ENCODE measurements at regions not wholly inside any gene's neighbourhood (a gene's known extent, or its start where the extent isn't known, plus 50 kb on each side); places are given as distances from the start of the nearest gene placed in this dataset.
"Not testable (repeated sequence)": the region's sequence is repeated elsewhere in the genome, so short reads cannot be mapped to it uniquely, and the experiment has no call there.

DNA sequence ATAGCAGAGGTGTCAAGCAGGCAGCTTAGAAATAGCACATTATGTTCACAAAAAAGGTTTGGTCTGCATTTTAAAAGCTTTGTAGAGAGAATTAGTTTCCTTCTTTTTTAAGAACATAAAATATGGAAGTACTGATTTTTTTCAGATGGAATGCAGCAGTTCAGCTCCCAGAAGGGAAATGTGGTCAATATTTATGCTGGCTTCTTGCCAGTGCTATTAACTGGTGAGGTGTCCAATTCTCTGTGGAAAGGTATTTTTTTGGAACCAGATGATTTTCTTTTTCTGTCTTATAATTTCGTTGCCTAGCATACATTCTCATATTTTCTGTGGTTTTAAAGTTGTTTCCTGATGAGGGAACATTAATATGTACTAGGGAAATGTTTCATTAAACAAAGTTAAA is 211.4 kb upstream of the ZNF385D start:
- no peaks in the 10 kb centered on the region for H3K4me1 ChIP-seq (ENCODE audit: control insufficient read depth, insufficient read depth, low read length)
- H3K27ac ChIP-seq (ENCODE audit: low read length): no peak overlapping the region
- no peaks in the 10 kb centered on the region for H3K9me3 ChIP-seq (ENCODE audit: control insufficient read depth, low read depth, low read length)
- no peak overlapping the region for H3K4me3 ChIP-seq (ENCODE audit: low read length)
- H3K36me3 ChIP-seq (ENCODE audit: control insufficient read depth, insufficient read depth, low read length): no peaks in the 10 kb centered on the region
- WGBS (ENCODE audit: insufficient coverage, low lambda C conversion rate): 43% methylated on average over 1 of the region's 1 CpG
- no peaks in the 10 kb centered on the region for H3K27me3 ChIP-seq (ENCODE audit: control insufficient read depth, insufficient read depth, low read length)
- DNase-seq: no peak

DNA sequence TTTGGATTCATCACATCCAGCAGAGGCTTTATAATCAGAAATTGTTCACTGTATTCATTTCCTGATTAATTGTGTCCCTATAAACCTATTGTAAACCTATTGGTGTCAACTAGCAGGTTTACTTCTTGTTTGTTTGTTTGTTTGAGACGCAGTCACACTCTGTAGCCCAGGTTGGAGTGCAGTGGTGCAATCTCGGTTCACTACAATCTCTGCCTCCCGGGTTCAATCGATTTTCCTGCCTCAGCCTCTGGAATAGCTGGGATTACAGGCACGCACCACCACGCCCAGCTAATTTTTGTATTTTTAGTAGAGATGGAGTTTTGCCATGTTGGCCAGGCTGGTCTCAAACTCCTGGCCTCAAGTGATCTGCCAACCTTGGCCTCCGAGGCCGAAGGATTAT is 215.4 kb upstream of the ZNF385D start:
- H3K36me3 ChIP-seq (ENCODE audit: control insufficient read depth, insufficient read depth, low read length); H3K4me1 ChIP-seq (ENCODE audit: control insufficient read depth, insufficient read depth, low read length); H3K4me3 ChIP-seq (ENCODE audit: low read length); H3K27me3 ChIP-seq (ENCODE audit: control insufficient read depth, insufficient read depth, low read length); H3K9me3 ChIP-seq (ENCODE audit: control insufficient read depth, low read depth, low read length); DNase-seq; H3K27ac ChIP-seq (ENCODE audit: low read length): not testable (repeated sequence)
- 90% methylated on average over 3 of the region's 8 CpGs for WGBS (ENCODE audit: insufficient coverage, low lambda C conversion rate)

DNA sequence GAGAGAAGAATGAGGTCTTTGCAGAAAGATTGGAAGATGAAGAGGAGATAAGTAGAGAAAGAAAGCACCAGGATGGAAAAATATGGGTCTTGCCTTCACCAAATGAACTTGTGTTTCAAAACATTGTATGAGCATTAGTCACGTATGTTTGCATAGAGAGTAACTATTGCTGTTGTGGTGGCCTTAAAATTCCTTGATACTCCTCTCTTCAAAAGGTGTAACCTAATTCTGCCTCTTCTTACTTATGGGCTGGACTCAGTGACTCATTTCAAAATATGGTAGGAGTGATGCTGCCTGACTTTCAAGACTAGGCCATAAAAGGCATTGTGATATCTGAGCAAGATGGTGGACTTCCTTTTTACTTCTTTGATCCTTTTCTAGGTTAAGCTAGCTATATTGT is 228.7 kb upstream of the ZNF385D start:
- no peak for DNase-seq
- 80% methylated on average over 1 of the region's 1 CpG for WGBS (ENCODE audit: insufficient coverage, low lambda C conversion rate)
- no peak overlapping the region for H3K4me3 ChIP-seq (ENCODE audit: low read length)

DNA sequence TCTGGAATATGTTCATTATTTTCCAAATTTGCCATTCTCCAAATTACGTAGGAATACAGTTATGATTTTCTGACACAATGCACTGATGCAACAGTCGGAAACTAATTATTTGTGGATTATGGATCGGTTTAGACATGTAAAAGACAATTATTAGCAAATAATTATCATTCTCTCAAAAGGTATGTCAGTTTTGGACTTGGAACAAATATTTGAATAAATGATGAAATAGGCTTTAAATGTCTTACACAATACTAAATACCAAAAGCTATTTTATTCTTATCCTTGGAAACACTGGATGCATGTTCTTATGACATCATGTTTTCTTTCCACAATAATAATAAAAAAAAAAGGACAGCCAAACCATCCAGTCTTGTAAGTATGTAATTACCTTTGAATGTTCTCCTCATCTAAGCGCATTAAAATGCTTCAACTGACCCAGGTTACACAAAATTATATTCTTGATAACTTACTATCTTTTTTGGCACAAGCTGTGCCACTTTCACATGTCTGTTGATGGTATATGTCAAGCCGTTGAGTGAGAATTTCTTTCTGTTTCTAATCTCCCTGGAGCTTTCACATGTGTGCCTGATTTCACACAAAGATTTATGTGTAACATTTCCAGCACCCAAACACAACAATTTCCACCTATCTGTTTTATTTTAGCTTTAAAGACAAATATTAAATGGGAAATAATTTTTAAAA is 238.5 kb upstream of the ZNF385D start:
- no peak for DNase-seq
- Histone ChIP-seq H3K4me3 (ENCODE audit: low read length) (no peak overlapping the region), H3K4me1 (ENCODE audit: control insufficient read depth, insufficient read depth, low read length) (no peaks in the 10 kb centered on the region), H3K27me3 (ENCODE audit: control insufficient read depth, insufficient read depth, low read length) (no peaks in the 10 kb centered on the region), H3K9me3 (ENCODE audit: control insufficient read depth, low read depth, low read length) (peaks cover 2% of the 10 kb centered on the region), H3K27ac (ENCODE audit: low read length) (no peak overlapping the region), H3K36me3 (ENCODE audit: control insufficient read depth, insufficient read depth, low read length) (no peaks in the 10 kb centered on the region)
- 100% methylated on average over 1 of the region's 5 CpGs for WGBS (ENCODE audit: insufficient coverage, low lambda C conversion rate)

More for the DNA sequence above, 228.7 kb upstream of the ZNF385D start:
- Histone ChIP-seq H3K9me3 (ENCODE audit: control insufficient read depth, low read depth, low read length) (no peaks in the 10 kb centered on the region), H3K4me1 (ENCODE audit: control insufficient read depth, insufficient read depth, low read length) (no peaks in the 10 kb centered on the region), H3K27ac (ENCODE audit: low read length) (no peak overlapping the region), H3K27me3 (ENCODE audit: control insufficient read depth, insufficient read depth, low read length) (no peaks in the 10 kb centered on the region), H3K36me3 (ENCODE audit: control insufficient read depth, insufficient read depth, low read length) (no peaks in the 10 kb centered on the region)

DNA sequence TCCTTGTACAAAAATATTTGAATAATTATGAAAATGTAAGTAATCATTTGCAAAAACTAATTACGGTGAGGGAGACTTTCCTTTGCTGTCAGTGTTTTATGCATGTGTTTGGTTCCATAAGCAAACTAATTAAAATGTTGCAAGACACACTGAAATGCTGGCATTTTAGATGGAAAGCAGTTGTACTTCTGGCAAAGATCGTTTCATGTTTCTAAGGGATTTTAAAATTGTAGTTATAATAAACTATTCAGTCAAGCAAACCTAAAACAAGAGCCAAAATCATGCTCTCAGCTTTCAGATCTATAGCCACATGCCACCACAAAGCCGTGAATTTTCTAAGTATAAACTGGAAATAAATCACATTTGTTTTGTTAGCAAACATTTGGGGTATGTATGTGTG is 240.1 kb upstream of the ZNF385D start:
- Histone ChIP-seq H3K4me3 (ENCODE audit: low read length) (no peak overlapping the region), H3K4me1 (ENCODE audit: control insufficient read depth, insufficient read depth, low read length) (no peaks in the 10 kb centered on the region), H3K36me3 (ENCODE audit: control insufficient read depth, insufficient read depth, low read length) (no peaks in the 10 kb centered on the region), H3K27me3 (ENCODE audit: control insufficient read depth, insufficient read depth, low read length) (no peaks in the 10 kb centered on the region), H3K9me3 (ENCODE audit: control insufficient read depth, low read depth, low read length) (peaks cover 2% of the 10 kb centered on the region), H3K27ac (ENCODE audit: low read length) (no peak overlapping the region)
- 80% methylated on average over 1 of the region's 3 CpGs for WGBS (ENCODE audit: insufficient coverage, low lambda C conversion rate)
- DNase-seq: no peak

DNA sequence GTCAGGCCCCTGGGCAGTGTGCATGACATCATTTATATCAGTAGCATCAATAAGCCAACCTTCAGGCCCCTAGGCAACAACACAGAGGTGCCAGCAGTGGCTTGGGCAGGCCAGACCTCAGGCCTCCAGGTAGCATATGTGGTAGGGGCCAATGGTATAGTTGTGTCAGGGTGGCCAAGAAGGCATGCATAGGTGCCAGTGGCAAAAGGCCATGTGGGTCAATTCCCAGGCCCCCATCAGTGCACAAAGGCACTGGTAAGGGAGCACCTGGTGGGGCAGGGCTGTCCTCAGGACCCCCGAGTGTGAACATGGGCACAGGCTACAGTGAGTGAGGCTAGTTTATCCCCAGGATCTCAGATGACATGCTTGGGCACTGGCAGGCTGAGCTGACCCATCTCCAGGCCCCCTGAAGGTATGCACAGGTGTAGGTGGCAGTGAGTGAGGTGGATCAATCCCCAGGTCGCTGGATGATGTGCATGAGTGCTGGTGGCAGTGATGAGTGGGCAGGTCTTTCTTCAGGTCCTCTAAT is 244.1 kb upstream of the ZNF385D start:
- H3K4me3 ChIP-seq (ENCODE audit: low read length): no peak overlapping the region
- H3K27ac ChIP-seq (ENCODE audit: low read length): no peak overlapping the region
- peaks cover 3% of the 10 kb centered on the region for H3K9me3 ChIP-seq (ENCODE audit: control insufficient read depth, low read depth, low read length)
- no peak for DNase-seq
- WGBS (ENCODE audit: insufficient coverage, low lambda C conversion rate): no CpG with 5 or more reads among the region's 2 CpGs
- no peaks in the 10 kb centered on the region for H3K36me3 ChIP-seq (ENCODE audit: control insufficient read depth, insufficient read depth, low read length)
- H3K27me3 ChIP-seq (ENCODE audit: control insufficient read depth, insufficient read depth, low read length): no peaks in the 10 kb centered on the region
- no peaks in the 10 kb centered on the region for H3K4me1 ChIP-seq (ENCODE audit: control insufficient read depth, insufficient read depth, low read length)

DNA sequence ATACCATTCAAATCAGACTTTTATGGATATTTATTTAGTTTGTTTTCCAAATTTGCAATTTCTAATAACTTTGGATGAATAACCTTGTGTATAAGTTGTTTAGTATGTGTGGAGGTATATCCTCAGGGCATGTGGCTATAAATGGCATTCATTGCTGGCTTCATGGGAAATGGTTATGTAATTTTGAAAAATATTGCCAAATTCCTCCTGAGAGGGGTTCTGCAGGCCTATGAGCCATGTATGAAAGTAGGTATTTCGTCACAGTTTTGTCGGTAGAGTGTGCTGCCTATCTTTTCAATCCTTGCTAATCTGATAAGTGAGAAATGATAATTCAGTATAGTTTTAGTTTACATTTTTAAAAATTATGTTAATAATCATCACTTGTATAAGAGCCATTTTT is 256.4 kb upstream of the ZNF385D start:
- Histone ChIP-seq H3K27me3 (ENCODE audit: control insufficient read depth, insufficient read depth, low read length) (no peaks in the 10 kb centered on the region), H3K4me3 (ENCODE audit: low read length) (no peak overlapping the region), H3K9me3 (ENCODE audit: control insufficient read depth, low read depth, low read length) (peaks cover 5% of the 10 kb centered on the region), H3K27ac (ENCODE audit: low read length) (no peak overlapping the region), H3K4me1 (ENCODE audit: control insufficient read depth, insufficient read depth, low read length) (no peaks in the 10 kb centered on the region), H3K36me3 (ENCODE audit: control insufficient read depth, insufficient read depth, low read length) (no peaks in the 10 kb centered on the region)
- 100% methylated on average over 1 of the region's 2 CpGs for WGBS (ENCODE audit: insufficient coverage, low lambda C conversion rate)
- DNase-seq: no peak

DNA sequence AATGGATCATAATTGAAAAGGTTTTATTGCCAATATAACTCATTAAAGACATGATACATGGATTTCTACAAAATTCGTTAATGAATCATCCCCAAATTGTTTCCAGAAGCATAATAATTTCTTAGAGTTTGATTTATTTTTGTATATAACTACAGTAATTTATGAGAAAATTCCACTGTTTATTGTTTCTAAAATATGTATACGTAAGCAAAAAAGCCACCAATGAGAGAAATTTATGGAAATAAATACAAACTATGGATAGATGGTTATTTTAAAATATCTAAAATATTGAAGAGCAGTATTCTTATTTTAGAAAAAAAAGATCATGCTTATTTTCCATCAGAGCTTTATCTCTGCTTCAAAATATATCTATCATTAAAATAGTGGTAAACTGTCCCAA is 260.0 kb upstream of the ZNF385D start:
- Histone ChIP-seq H3K9me3 (ENCODE audit: control insufficient read depth, low read depth, low read length) (peaks cover 5% of the 10 kb centered on the region), H3K4me3 (ENCODE audit: low read length) (no peak overlapping the region), H3K4me1 (ENCODE audit: control insufficient read depth, insufficient read depth, low read length) (no peaks in the 10 kb centered on the region), H3K27me3 (ENCODE audit: control insufficient read depth, insufficient read depth, low read length) (no peaks in the 10 kb centered on the region), H3K27ac (ENCODE audit: low read length) (no peak overlapping the region), H3K36me3 (ENCODE audit: control insufficient read depth, insufficient read depth, low read length) (no peaks in the 10 kb centered on the region)
- no peak for DNase-seq
- 88% methylated on average over 2 of the region's 2 CpGs for WGBS (ENCODE audit: insufficient coverage, low lambda C conversion rate)

DNA sequence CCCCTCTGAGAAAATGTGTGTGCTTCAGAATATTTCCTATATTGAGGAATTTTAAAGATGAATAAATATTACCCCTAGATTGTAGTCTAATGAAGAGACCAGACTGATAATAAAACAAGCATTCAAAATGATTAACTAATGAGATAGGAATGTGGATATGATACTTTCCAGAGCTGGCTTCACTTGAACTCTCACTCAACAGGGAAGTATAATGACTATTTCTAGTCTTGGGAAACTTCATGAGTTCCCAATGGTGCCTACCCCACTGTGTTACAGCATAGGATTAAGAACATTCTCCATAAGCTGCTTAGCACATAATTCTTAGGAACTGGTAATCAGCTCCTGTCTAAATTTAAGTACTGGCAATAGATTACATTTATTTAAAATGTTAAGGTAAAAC is 261.5 kb upstream of the ZNF385D start:
- H3K36me3 ChIP-seq (ENCODE audit: control insufficient read depth, insufficient read depth, low read length): no peaks in the 10 kb centered on the region
- H3K4me1 ChIP-seq (ENCODE audit: control insufficient read depth, insufficient read depth, low read length): no peaks in the 10 kb centered on the region
- no peak overlapping the region for H3K4me3 ChIP-seq (ENCODE audit: low read length)
- peaks cover 5% of the 10 kb centered on the region for H3K9me3 ChIP-seq (ENCODE audit: control insufficient read depth, low read depth, low read length)
- DNase-seq: no peak
- H3K27ac ChIP-seq (ENCODE audit: low read length): no peak overlapping the region
- H3K27me3 ChIP-seq (ENCODE audit: control insufficient read depth, insufficient read depth, low read length): no peaks in the 10 kb centered on the region

DNA sequence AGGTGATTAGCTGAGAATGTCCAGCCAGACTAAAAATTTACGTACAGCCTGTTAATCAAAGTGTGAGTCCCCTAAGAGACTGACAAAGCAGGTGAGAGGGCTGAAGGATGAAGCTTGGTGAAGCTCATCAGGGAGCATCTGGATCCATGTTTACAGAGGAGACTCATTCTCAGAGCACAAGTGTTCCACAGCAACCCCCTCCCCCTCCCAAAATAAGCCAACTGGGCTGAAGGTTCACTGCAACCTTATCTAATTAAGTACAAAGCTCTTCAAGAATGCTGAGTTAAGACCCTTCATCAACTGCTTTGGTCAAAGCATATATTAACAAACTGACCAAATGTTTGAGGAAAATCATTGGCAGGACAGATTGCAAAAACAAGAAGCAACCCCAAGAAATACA is 262.6 kb upstream of the ZNF385D start:
- Histone ChIP-seq H3K4me3 (ENCODE audit: low read length) (no peak overlapping the region), H3K36me3 (ENCODE audit: control insufficient read depth, insufficient read depth, low read length) (no peaks in the 10 kb centered on the region), H3K27me3 (ENCODE audit: control insufficient read depth, insufficient read depth, low read length) (no peaks in the 10 kb centered on the region), H3K27ac (ENCODE audit: low read length) (no peak overlapping the region), H3K4me1 (ENCODE audit: control insufficient read depth, insufficient read depth, low read length) (no peaks in the 10 kb centered on the region), H3K9me3 (ENCODE audit: control insufficient read depth, low read depth, low read length) (no peaks in the 10 kb centered on the region)
- WGBS (ENCODE audit: insufficient coverage, low lambda C conversion rate): no CpG with 5 or more reads among the region's 1 CpG
- no peak for DNase-seq

DNA sequence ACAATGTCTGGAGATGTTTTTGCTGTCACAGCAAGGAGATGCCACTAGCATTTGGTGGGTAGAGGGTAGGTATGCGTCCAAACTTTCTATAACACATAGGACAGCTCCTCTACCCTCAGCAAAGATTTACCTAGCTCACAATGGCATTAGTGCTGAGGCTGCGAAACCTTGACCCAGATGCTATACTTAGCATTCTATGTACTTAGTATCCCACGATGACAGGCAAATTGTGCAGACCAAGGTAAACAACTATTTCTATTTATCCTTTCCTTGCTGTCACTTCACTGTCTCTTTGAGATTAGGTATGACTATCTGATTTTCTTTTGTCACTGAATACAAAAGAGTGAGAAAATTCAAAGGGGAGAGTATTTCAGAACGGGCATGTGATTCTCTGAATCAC is 265.2 kb upstream of the ZNF385D start:
- no peaks in the 10 kb centered on the region for H3K36me3 ChIP-seq (ENCODE audit: control insufficient read depth, insufficient read depth, low read length)
- H3K4me3 ChIP-seq (ENCODE audit: low read length): no peak overlapping the region
- no peak for DNase-seq
- H3K9me3 ChIP-seq (ENCODE audit: control insufficient read depth, low read depth, low read length): no peaks in the 10 kb centered on the region
- H3K4me1 ChIP-seq (ENCODE audit: control insufficient read depth, insufficient read depth, low read length): no peaks in the 10 kb centered on the region
- WGBS (ENCODE audit: insufficient coverage, low lambda C conversion rate): 0% methylated on average over 1 of the region's 4 CpGs
- no peak overlapping the region for H3K27ac ChIP-seq (ENCODE audit: low read length)
- no peaks in the 10 kb centered on the region for H3K27me3 ChIP-seq (ENCODE audit: control insufficient read depth, insufficient read depth, low read length)

Measured in large intestine (tissue), 3 donors.